GM19452 (cell line): ENCODE measurements at regions not wholly inside any gene's neighbourhood (a gene's known extent, or its start where the extent isn't known, plus 50 kb on each side); places are given as distances from the start of the nearest gene placed in this dataset.

Experiments used
- ATAC-seq: cut with Tn5 transposase; IDR thresholded peaks from one replicate; pipeline ENCODE4 v1.9.1; 2021; ENCODE audit not compliant: unreplicated experiment

GRCh38 chr5:164649266-164649665 lies 1143.8 kb downstream of the MAT2B start:
- ATAC-seq = no peak

GRCh38 chr5:164650427-164650826 lies 1145.0 kb downstream of the MAT2B start:
- no peak for ATAC-seq

GRCh38 chr5:164651546-164652275 lies 1146.3 kb downstream of the MAT2B start:
- ATAC-seq = peak; percentile 64

- ATAC-seq = no peak
These were observed 1146.8 kb downstream of the MAT2B start for GRCh38 chr5:164652276-164652660.

- ATAC-seq = no peak
These were observed 1158.0 kb downstream of the MAT2B start for GRCh38 chr5:164663198-164663989.

GRCh38 chr5:164671640-164672039 lies 1166.2 kb downstream of the MAT2B start:
- no peak for ATAC-seq

- ATAC-seq = no peak
These were observed 1166.8 kb downstream of the MAT2B start for GRCh38 chr5:164672205-164672604.

- ATAC-seq = no peak
These were observed 1167.7 kb downstream of the MAT2B start for GRCh38 chr5:164672931-164673694.

- no peak for ATAC-seq
These were observed 1174.0 kb downstream of the MAT2B start for GRCh38 chr5:164679461-164679860.

- no peak for ATAC-seq
These were observed 1174.8 kb downstream of the MAT2B start for GRCh38 chr5:164680216-164680615.

- no peak for ATAC-seq
These were observed 1175.5 kb downstream of the MAT2B start for GRCh38 chr5:164680812-164681520.

- no peak for ATAC-seq
These were observed 1182.0 kb downstream of the MAT2B start for GRCh38 chr5:164687391-164687790.

- no peak for ATAC-seq
These were observed 1183.0 kb downstream of the MAT2B start for GRCh38 chr5:164688437-164688836.

- ATAC-seq = no peak
These were observed 1203.4 kb downstream of the MAT2B start for GRCh38 chr5:164708831-164709230.

GRCh38 chr5:164713682-164714081 lies 1208.3 kb downstream of the MAT2B start:
- ATAC-seq = no peak

- ATAC-seq = no peak
These were observed 1215.7 kb downstream of the MAT2B start for GRCh38 chr5:164721116-164721515.

- no peak for ATAC-seq
These were observed 1216.2 kb downstream of the MAT2B start for GRCh38 chr5:164721656-164722055.

- ATAC-seq = no peak
These were observed 1217.3 kb downstream of the MAT2B start for GRCh38 chr5:164722702-164723101.

- ATAC-seq = no peak
These were observed 1221.6 kb downstream of the MAT2B start for GRCh38 chr5:164727012-164727411.

GRCh38 chr5:164728733-164729132 lies 1223.3 kb downstream of the MAT2B start:
- ATAC-seq = no peak

GRCh38 chr5:164735334-164735733 lies 1229.9 kb downstream of the MAT2B start:
- no peak for ATAC-seq
